Upper lobe of left lung (tissue), 4 donors: ENCODE measurements at regions not wholly inside any gene's neighbourhood (a gene's known extent, or its start where the extent isn't known, plus 50 kb on each side); places are given as distances from the start of the nearest gene placed in this dataset.
"Not testable (repeated sequence)": the region's sequence is repeated elsewhere in the genome, so short reads cannot be mapped to it uniquely, and the experiment has no call there.

Source experiments
- CTCF ChIP-seq, 6 experiments: fragments of 450-650 bp in 4 of 6; fragments of 200-600 bp in 2 of 6; sonication (generic) in 2 of 6; IDR thresholded peaks; one replicate each; pipeline ENCODE4 v1.5.1; 2016 to 2019; ENCODE audit warnings: antibody characterized with exemption in 6 of 6
- POLR2A ChIP-seq, 4 donors: fragments of 450-650 bp; IDR thresholded peaks; one replicate each; pipeline ENCODE4 v1.5.1; 2016 to 2017; ENCODE audit warnings: antibody characterized with exemption in 4 of 4, mild to moderate bottlenecking in 2 of 4
- POLR2AphosphoS5 ChIP-seq, 2 donors: sonication (generic); formaldehyde crosslinking; IDR thresholded peaks; one replicate each; pipeline ENCODE4 v1.5.1; 2017; ENCODE audit warnings: antibody characterized with exemption in 2 of 2

GRCh38 chr6:139696991-139697390 lies 322.5 kb upstream of the CITED2 start:
- TF ChIP-seq POLR2A, CTCF, POLR2AphosphoS5 (IDR thresholded peaks at IDR 0.05): not testable (repeated sequence)
